Stimulated activated naive CD8-positive, alpha-beta T cell treated with anti-CD3 and anti-CD28 coated beads, Interleukin-15, amount 100 ng/mL, for 72 hours (primary cell): ENCODE measurements at regions not wholly inside any gene's neighbourhood (a gene's known extent, or its start where the extent isn't known, plus 50 kb on each side); places are given as distances from the start of the nearest gene placed in this dataset.
"Not testable (repeated sequence)": the region's sequence is repeated elsewhere in the genome, so short reads cannot be mapped to it uniquely, and the experiment has no call there.

Experiments
- ATAC-seq: fragments of 150-1000 bp; cut with Tn5 transposase; 2 replicates; pipeline ENCODE4 v1.10.0; 2021; ENCODE audit warnings: mild to moderate bottlenecking, moderate library complexity
- DNase-seq, 2 donors: peaks; one replicate each; pipeline ENCODE4 v3.0.0; 2021 to 2022
- H3K27ac Mint-ChIP-seq, 2 donors: one replicate each; pipeline ENCODE4 v1.8.0; 2022; ENCODE audit warnings: mild to moderate bottlenecking in 2 of 2, mixed read lengths in 2 of 2, moderate library complexity in 2 of 2
- H3K27me3 Mint-ChIP-seq: one replicate; pipeline ENCODE4 v1.8.0; 2022; ENCODE audit warnings: mixed read lengths
- H3K4me1 Mint-ChIP-seq: one replicate; pipeline ENCODE4 v1.8.0; 2022; ENCODE audit warnings: mild to moderate bottlenecking, mixed read lengths
- H3K4me3 Mint-ChIP-seq, 2 donors: one replicate each; pipeline ENCODE4 v1.8.0; 2022; ENCODE audit warnings: mild to moderate bottlenecking in 2 of 2, mixed read lengths in 2 of 2, moderate library complexity in 1 of 2
- H3K9me3 Mint-ChIP-seq, 2 donors: one replicate each; pipeline ENCODE4 v1.8.0; 2022; ENCODE audit warnings: mixed read lengths in 2 of 2

- Mint-ChIP-seq H3K27me3 (no peaks in the 10 kb centered on the region), H3K4me3 (no peak overlapping the region), H3K27ac (no peak overlapping the region), H3K9me3 (peaks cover 8 to 17% of the 10 kb centered on the region in 2 donors), H3K4me1 (no peaks in the 10 kb centered on the region)
- DNase-seq (no peak), ATAC-seq (no peak)
These were observed 442.7 kb downstream of the TENT5A start for GRCh38 chr6:81309811-81310210.

- Mint-ChIP-seq H3K27ac (no peak overlapping the region), H3K27me3 (no peaks in the 10 kb centered on the region), H3K4me3 (no peak overlapping the region), H3K4me1 (no peaks in the 10 kb centered on the region), H3K9me3 (peaks cover 6 to 14% of the 10 kb centered on the region in 2 donors)
- ATAC-seq (no peak), DNase-seq (no peak)
These were observed 443.8 kb downstream of the TENT5A start for GRCh38 chr6:81308577-81309279.

- peaks cover 0 to 5% of the 10 kb centered on the region in 2 donors for H3K9me3 Mint-ChIP-seq
- no peaks in the 10 kb centered on the region for H3K27me3 Mint-ChIP-seq
- no peak overlapping the region for H3K4me3 Mint-ChIP-seq
- no peak overlapping the region for H3K27ac Mint-ChIP-seq
- H3K4me1 Mint-ChIP-seq: no peaks in the 10 kb centered on the region
- ATAC-seq: no peak
- no peak for DNase-seq
These were observed 444.7 kb downstream of the TENT5A start for GRCh38 chr6:81307651-81308214.

GRCh38 chr6:81304466-81304865, 448.0 kb downstream of the TENT5A start:
- Mint-ChIP-seq H3K9me3 (no peaks in the 10 kb centered on the region), H3K4me1 (no peaks in the 10 kb centered on the region), H3K27me3 (no peaks in the 10 kb centered on the region), H3K27ac (no peak overlapping the region), H3K4me3 (no peak overlapping the region)
- no peak for ATAC-seq
- DNase-seq: no peak

GRCh38 chr6:81300961-81301360, 451.5 kb downstream of the TENT5A start:
- ATAC-seq (no peak), DNase-seq (no peak)
- Mint-ChIP-seq H3K27ac (no peak overlapping the region), H3K4me1 (no peaks in the 10 kb centered on the region), H3K9me3 (no peaks in the 10 kb centered on the region), H3K4me3 (no peak overlapping the region), H3K27me3 (no peaks in the 10 kb centered on the region)

- H3K27ac Mint-ChIP-seq: no peak overlapping the region
- DNase-seq (no peak), ATAC-seq (no peak)
- no peaks in the 10 kb centered on the region for H3K27me3 Mint-ChIP-seq
- H3K9me3 Mint-ChIP-seq: no peaks in the 10 kb centered on the region
- no peaks in the 10 kb centered on the region for H3K4me1 Mint-ChIP-seq
- no peak overlapping the region for H3K4me3 Mint-ChIP-seq
These were observed 453.7 kb downstream of the TENT5A start for GRCh38 chr6:81298751-81299150.

GRCh38 chr6:81295310-81295709, 457.2 kb downstream of the TENT5A start:
- no peaks in the 10 kb centered on the region for H3K4me1 Mint-ChIP-seq
- H3K27me3 Mint-ChIP-seq: no peaks in the 10 kb centered on the region
- H3K27ac Mint-ChIP-seq: no peak overlapping the region
- DNase-seq (no peak), ATAC-seq (no peak)
- H3K4me3 Mint-ChIP-seq: no peak overlapping the region
- no peaks in the 10 kb centered on the region for H3K9me3 Mint-ChIP-seq

- ATAC-seq (no peak), DNase-seq (no peak)
- Mint-ChIP-seq H3K9me3 (no peaks in the 10 kb centered on the region), H3K27ac (no peak overlapping the region), H3K4me3 (no peak overlapping the region), H3K27me3 (no peaks in the 10 kb centered on the region), H3K4me1 (no peaks in the 10 kb centered on the region)
These were observed 458.6 kb downstream of the TENT5A start for GRCh38 chr6:81293896-81294295.

GRCh38 chr6:81289229-81289628, 463.3 kb downstream of the TENT5A start:
- H3K27ac Mint-ChIP-seq: no peak overlapping the region
- H3K9me3 Mint-ChIP-seq: no peaks in the 10 kb centered on the region
- ATAC-seq (no peak), DNase-seq (no peak)
- no peaks in the 10 kb centered on the region for H3K27me3 Mint-ChIP-seq
- H3K4me3 Mint-ChIP-seq: no peak overlapping the region
- no peaks in the 10 kb centered on the region for H3K4me1 Mint-ChIP-seq

- ATAC-seq: no peak
- Mint-ChIP-seq H3K4me3 (no peak overlapping the region), H3K4me1 (no peaks in the 10 kb centered on the region), H3K9me3 (peaks cover 6 to 7% of the 10 kb centered on the region in 2 donors), H3K27ac (no peak overlapping the region), H3K27me3 (no peaks in the 10 kb centered on the region)
- no peak for DNase-seq
These were observed 487.4 kb downstream of the TENT5A start for GRCh38 chr6:81265106-81265505.

GRCh38 chr6:81263531-81264168, 488.8 kb downstream of the TENT5A start:
- ATAC-seq: peak; percentile 23
- Mint-ChIP-seq H3K4me3 (no peak overlapping the region), H3K27me3 (no peaks in the 10 kb centered on the region), H3K4me1 (no peaks in the 10 kb centered on the region), H3K27ac (no peak overlapping the region), H3K9me3 (peaks cover 6 to 7% of the 10 kb centered on the region in 2 donors)
- DNase-seq: no peak

- ATAC-seq (no peak), DNase-seq (no peak)
- Mint-ChIP-seq H3K27ac (no peak overlapping the region), H3K9me3 (peaks cover 7 to 12% of the 10 kb centered on the region in 2 donors), H3K4me1 (no peaks in the 10 kb centered on the region), H3K4me3 (no peak overlapping the region), H3K27me3 (no peaks in the 10 kb centered on the region)
These were observed 489.8 kb downstream of the TENT5A start for GRCh38 chr6:81262656-81263055.

- ATAC-seq, H3K4me3 Mint-ChIP-seq, H3K4me1 Mint-ChIP-seq, H3K27me3 Mint-ChIP-seq, H3K27ac Mint-ChIP-seq, DNase-seq: not testable (repeated sequence)
- peaks cover 6 to 15% of the 10 kb centered on the region in 2 donors for H3K9me3 Mint-ChIP-seq
These were observed 496.3 kb downstream of the TENT5A start for GRCh38 chr6:81256223-81256622.

- no peaks in the 10 kb centered on the region for H3K27me3 Mint-ChIP-seq
- peaks cover 6 to 15% of the 10 kb centered on the region in 2 donors for H3K9me3 Mint-ChIP-seq
- no peaks in the 10 kb centered on the region for H3K4me1 Mint-ChIP-seq
- no peak overlapping the region for H3K27ac Mint-ChIP-seq
- DNase-seq: no peak
- ATAC-seq: no peak
- no peak overlapping the region for H3K4me3 Mint-ChIP-seq
These were observed 498.7 kb downstream of the TENT5A start for GRCh38 chr6:81253821-81254220.

GRCh38 chr6:81252231-81252630, 500.2 kb downstream of the TENT5A start:
- Mint-ChIP-seq H3K27me3 (no peaks in the 10 kb centered on the region), H3K9me3 (peaks cover 6 to 8% of the 10 kb centered on the region in 2 donors), H3K4me3 (no peak overlapping the region), H3K27ac (no peak overlapping the region), H3K4me1 (no peaks in the 10 kb centered on the region)
- no peak for ATAC-seq
- DNase-seq: no peak

GRCh38 chr6:81246200-81246599, 506.3 kb downstream of the TENT5A start:
- Mint-ChIP-seq H3K4me3 (no peak overlapping the region), H3K9me3 (peaks cover 0 to 5% of the 10 kb centered on the region in 2 donors), H3K27ac (no peak overlapping the region), H3K4me1 (no peaks in the 10 kb centered on the region), H3K27me3 (no peaks in the 10 kb centered on the region)
- ATAC-seq (no peak), DNase-seq (no peak)
